GM18517 (cell line): ENCODE measurements at regions not wholly inside any gene's neighbourhood (a gene's known extent, or its start where the extent isn't known, plus 50 kb on each side); places are given as distances from the start of the nearest gene placed in this dataset.

Source experiments
- ATAC-seq: cut with Tn5 transposase; IDR thresholded peaks from one replicate; pipeline ENCODE4 v1.9.1; 2021; ENCODE audit warnings: mild to moderate bottlenecking, moderate library complexity; ENCODE audit not compliant: unreplicated experiment

DNA sequence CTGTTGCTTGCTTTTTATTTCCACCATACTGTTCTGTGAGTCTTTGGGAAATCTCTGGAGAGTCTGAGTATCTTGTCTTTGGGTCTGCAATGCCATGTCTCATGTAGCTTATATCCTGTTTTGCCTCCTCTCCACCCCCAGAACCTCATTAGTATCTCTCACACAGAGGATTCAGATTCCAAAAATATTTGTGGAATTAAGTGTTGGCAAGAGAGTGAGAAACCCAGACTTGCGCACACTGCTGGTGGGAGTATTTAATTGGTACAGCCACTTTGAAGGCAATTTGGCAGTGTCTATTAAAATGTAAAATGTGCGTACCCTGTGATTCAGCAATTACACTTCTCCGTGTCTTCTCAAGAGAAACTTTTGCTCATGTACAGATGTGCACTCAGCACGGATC is 68.6 kb downstream of the ZNF621 start:
- no peak for ATAC-seq

DNA sequence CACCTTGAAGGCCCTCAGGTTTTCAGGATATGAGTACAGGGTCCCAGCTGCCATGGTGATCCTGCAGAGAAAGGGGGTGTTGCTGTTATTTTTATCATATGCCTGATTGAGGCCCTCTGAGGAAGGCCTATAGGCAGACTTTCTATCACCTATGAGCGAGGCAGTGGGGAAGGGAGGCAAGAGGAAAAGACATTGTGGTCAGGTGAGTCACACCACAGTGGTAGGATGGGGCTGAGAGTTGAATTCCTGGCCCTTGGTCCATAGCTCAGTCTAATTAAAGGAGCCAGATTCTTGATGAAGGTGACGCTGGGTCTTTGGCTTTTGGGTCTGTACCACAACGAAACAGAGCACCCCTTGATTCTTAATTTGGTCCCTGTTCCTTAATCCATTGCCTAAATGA is 72.7 kb downstream of the ZNF621 start:
- ATAC-seq: no peak

DNA sequence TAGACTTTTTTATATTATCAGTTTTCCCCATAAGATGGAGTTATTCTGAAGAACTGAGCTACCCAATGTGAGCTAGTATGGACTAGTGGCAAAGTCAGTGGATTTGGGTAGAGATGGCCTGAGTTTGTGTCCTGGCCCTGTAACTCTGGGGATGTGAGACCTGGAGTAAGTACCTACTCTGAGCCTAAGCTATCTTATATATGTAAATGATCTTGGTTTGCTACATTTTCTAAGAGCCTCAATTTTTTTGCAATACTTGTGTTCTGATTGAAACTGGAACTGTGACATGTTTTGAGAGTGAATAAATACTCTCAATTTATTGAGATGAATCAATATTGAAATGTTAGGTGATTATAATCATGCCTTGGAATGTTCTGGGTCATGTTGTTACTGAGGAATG is 73.6 kb downstream of the ZNF621 start:
- no peak for ATAC-seq

DNA sequence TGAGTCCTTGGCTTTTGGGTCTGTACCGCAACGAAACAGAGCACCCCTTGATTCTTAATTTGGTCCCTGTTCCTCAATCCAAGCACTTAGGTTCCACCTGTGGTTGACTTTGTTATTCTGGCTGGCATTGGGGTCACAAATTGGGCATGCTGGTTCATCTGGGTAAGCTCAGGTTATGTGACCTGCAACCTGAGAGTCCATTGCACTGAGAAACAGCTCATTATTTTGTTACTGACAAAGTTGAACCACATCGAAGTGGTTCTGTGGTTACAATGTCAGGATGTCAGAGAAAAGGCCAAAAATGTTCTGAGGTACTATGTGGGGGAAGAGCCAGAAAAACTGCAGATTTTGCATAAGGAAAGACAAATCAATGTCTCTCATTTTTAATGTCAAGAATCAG is 74.2 kb downstream of the ZNF621 start:
- no peak for ATAC-seq

DNA sequence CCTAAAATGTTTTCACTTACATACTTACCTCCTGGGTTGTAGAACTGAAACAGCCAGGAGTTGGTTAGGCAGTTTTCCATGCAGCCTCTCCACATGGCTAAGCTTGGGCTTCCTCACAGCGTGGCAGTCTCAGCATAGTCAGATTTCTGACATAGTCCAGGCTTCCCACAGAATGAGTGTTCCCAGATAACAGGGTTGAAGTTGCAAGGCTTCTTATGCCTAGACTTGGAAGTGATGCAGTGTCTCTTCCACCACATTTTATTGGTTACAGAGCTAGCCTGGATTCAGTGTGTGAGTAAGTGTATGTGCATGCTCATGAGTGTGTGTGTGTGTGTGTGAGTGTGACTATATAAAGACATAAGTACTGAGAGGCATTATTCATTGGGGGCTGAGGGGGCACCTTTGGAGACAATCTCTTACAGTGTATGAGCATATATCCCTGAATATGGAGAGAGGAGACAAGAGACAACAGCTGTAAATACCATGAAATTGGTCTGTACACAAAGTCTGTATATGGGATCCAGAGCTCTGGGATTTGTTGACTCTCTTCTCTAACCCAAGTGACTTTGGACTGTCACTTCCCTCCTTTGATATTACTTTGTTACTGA is 78.1 kb downstream of the ZNF621 start:
- ATAC-seq: no peak

DNA sequence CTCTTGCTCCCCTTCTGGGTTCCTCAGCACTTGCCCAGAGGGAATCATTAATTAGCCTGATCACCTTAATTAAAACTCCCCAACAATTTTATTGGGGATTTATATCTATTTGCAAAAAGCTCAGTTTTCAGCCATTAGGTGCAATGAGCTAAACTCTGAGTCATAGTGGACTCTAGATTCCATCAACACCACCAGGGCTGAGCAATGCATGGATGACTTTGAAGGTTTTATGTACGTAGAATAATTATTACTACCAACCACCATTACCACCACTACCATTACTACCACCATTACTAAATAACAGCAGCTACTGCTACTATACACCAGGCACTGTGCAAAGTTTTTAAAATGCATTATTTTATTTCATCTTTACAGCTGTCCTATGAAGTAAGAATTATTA is 81.2 kb downstream of the ZNF621 start:
- no peak for ATAC-seq

DNA sequence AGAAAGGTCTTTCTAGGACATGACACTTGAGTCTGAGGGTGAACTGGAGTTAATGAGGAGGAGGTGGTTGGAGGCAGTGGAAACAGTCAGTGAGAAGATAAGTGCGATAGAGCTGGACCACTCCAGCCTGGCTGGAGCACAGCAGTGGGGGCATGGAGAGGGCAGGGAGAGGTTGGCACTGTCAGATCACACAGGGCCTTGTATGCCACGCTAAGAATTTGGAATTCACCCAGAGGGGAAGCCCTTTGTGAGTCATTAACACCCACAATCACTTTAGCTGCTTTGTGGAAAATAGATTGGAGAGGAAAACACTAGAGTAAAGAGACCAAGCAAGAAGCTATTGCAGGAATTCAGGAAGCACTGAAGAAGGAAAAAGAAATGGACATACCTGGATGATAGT is 83.3 kb downstream of the ZNF621 start:
- no peak for ATAC-seq

DNA sequence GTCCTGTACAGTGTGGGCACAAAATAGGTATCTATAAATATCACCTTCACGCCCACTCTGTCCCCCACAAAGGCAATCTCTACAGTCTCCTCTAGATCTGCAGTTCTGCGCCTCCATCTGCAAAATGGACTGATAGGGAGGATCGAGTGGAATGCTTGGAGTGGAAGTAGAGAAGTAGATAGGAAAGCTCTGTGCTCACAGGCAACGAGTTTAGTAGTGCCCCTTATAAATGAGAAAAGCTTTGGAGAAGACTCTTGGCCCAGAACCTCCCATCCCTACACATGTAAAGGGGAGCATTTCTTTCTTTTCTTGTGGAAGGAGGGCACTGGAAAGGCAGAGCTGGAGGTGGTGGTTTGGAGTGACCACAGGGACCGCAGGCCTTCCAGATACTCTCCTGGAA is 88.5 kb downstream of the ZNF621 start:
- no peak for ATAC-seq

DNA sequence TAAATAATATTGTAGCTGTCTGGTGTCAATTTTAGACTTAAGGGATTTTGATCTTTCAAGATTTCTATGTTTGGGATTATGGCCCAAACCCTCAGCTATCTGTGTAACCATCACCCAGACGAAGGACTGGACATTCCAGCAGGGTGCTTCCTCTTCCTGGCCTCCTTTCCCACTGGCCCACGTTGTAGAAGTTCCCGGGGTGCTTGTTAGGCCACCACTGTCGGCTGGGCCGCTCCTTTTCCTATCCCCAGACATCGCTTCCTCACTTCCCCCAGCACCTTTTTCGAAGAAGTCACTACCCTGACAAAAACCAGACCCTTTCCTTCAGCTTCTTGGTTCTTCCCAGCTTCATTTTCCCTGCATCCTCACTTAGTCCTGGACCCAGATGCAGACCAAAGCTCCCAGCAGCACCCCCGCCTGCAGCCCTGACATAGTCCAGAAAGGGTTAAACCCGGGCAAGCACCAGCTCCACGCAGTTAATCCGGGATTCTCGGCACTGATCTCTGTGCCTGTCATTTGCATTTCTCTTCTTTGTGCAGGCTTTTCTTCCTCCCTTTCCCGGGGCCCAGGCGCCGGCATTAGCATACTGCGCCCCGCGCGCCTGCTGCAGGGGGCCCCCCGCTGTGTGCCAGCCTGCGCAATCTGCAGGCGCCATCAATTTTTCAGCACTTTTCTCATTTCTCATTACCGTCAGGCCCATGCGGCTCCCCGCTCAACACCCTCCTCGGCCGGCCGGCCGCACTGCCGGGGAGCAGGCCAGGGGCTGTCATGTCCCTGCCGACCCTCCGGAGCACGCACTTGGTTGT is 90.6 kb downstream of the ZNF621 start:
- no peak for ATAC-seq

DNA sequence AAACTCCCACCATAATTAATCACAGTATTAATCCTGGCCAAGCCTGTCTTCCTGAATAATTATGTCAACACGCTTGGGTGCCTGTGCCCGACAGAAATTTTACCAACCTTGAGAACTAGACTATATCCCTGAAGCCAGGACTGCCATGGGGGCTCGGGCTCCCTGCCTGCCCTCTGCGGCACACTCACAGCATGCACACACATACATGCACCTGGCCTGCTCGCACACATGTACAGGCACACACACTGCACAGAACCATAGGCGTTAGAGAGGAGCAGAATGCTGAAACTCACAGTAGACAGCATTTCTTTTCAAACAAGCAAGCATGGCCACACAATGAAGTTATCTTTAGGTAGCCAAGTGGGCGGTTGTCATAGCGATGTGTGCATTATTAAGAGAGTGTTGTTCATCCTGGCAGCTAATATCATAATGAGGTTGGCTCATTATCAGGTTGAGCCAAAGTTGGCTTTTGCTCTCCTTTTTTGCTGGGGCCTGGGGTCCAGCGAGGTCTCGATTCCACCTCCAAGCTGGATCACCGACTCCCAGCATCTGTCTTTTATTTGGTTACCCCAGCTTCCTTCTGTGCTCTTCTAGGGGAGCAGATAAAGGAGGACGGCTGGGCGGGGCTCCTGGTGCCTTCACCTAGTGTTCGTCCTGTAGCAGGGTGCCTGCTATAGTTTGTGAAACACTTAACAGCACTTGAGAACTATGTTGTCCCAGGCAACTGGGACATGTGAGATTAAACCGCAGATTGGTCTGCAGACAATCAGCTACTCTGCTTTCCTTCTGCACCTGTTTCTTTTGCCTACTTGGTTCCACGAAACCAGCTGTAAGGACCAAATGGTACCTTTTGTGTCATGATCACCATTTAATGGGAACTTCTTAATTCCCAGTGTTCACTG is 91.4 kb downstream of the ZNF621 start:
- ATAC-seq: no peak

DNA sequence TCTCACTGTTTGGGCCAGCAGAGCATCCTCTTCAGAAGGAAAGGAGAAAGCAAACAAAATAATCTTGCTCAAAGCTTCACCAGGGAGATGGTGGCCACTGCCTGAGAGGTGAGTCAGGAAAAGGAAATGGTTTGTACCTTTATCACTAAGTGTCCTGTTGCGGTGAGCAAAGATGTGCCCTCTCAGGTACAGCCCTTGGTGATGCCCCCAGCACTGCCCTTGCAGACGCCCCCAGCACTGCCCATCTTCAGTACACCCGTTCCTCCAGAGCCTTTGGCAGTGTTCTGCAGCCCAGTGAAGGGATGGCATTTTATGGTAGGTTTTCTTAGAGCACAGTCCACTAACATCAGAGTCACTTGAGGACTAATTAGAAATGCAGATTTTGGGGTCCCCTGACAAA is 92.3 kb downstream of the ZNF621 start:
- ATAC-seq: no peak

DNA sequence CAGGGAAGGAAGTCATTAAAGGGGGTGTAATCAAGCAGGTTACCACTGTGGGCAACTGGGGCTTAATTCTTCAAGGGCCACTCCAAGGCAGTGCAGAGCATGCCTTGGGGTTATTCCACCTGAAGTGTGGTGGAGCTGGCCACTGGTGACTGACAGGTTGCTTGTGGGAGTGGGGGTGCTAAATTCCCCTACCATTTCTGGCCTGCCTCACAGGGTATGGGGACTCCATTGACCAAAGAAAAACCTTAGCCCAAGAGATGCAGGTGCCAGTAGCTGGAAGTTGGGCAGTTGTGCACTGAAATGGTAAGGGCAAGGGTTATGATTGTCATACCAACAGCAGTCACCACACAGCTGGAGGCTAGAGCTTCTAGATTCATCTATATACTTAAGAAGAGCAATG is 93.4 kb downstream of the ZNF621 start:
- no peak for ATAC-seq

DNA sequence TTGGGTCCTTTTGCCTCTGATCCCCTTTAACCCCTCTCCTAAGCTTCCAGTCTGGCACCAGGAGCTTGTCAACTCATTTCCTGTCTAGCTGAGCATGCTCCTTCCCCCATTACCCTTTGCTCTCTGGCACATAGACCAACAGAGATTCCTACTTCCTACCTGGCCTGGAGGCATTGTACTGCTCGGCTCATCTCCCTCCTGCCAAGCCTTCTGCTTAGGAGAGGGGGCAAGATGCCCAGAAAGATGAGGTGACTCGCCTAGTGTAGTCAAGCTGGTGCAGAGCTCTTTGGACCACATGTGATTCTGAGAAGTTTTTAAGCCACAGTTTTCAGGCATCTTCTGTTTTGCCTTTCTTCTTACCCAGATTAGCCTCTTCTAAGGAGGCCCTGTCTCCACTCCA is 95.4 kb downstream of the ZNF621 start:
- ATAC-seq: no peak

DNA sequence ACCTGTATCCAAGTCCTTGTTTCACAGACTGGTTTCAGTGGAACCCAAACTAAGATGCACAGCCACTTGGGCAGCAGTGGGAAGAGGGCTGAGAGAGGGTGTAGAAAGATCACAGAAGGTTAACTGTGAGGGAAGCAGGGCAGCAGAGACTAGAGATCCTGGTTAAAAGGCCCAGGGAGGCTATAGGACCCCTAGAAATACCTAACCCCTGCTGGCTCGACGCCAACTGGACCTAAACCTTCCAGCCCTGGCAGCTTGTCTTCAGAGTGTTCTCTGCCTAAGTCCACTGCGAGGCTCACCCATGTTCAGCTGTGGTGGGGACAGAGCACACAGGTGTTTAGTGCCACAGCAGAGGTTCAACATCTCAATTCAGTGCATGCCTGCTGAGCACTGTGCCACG is 96.5 kb downstream of the ZNF621 start:
- ATAC-seq: no peak

DNA sequence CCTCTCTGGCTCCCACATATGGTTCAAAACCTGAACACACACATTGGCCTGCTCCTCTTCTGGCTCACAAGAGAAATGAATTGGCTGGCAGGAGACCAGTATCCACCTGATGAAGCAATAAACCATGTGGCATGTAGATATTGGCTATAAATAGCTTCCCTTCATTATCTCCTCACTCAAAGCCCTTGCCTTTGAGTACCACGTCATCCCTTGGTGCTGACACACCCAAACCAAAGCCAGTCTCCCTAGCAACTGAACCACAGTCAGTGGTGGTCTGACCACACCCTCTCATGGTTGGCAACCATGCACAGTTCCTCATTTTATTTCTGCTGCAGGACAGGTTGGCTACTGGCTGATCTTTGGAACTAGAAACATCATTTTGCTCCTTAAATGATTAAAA is 98.8 kb downstream of the ZNF621 start:
- no peak for ATAC-seq

DNA sequence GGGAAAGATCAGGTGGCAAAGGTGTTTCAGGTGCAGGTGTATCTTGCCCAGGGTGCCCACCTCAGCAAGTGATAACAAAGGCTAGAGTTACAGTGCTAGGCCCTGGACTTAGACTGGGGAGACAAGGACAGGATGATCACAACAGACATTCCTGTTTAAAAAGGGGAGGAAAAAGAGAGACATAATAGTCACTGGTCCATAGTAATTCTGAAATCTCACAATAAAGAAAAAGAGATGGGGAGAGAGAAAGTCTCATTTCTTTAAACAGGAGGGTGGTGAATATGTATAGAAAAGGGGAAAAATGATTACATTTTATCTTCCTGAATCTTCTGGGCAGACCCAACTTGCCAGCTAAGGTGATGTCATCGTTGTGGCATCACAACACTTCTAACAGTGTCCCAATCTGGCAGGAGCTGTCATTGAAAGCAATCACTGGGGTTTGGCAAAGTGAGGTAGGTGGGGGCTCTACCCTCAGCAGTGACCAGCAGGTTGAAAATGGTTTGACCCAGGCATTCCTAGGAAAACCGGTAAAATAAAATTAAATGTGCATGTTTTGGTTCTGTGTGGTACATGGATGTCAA is 99.5 kb downstream of the ZNF621 start:
- ATAC-seq: no peak

DNA sequence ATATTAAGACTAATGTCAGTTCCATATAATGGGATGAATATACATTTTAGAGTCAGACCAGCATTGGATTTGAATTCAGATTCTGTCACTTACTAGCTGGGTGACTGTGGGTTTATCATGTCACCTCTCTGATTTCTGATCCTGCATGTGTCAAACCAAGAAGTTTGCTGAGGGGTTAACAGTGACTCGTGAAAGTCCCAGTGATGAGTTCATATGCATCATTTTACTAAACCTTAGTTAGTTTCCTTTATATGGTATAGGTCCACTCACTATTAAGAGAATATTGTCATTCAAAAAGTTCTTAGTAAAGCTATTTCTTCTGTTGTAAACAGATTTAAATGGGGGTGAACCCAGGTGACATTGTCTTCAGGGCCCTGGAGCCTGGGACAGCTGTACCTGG is 102.3 kb downstream of the ZNF621 start:
- no peak for ATAC-seq

DNA sequence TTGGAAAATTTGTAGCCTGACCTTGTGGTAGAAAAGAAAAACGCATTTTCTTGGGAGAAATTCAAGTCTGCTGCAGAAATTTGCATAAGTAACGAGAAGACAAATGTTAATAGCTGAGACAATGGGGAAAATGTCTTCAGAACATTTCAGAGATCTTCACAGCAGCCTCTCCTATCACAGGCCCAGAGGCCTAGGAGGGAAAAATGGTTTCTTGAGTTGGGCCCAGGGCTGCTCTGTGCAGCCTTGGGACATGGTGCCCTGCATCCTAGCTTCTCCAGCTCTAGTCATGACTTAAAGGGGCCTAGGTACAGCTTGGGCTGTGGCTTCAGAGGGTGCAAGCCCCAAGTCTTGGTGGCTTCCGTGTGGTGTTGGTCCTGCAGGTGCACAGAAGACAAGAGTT is 104.2 kb downstream of the ZNF621 start:
- ATAC-seq: no peak

DNA sequence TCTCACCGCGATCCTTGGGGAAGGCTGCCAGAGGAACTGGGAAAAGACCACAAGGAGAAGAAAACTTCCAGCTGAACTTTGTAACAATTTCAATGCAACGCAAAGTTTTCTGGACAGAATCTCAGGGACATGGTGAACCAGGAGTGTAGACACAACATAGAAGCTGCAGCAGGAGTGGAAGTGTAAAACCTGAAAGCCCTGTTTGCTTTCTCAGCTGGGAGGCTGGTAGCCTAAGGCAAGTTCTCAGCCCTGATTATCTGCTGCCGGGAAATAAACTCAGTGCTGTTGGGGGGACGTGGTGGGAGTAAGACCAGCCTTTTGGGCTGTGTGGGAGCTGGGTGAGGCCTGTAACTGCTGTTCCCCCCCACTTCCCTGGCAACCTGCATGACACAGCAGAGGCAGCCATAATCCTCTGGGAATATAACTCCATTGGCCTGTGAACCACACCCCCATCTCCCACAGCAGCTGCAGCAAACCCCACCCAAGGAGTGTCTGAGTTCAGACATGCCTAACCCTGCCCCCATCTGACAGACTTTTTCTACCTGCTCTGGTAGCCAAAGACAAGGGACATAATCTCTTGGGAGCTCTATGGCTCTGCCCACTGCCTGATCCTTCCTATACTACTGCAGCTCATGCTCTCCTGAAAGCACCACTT is 106.7 kb downstream of the ZNF621 start:
- ATAC-seq: no peak

DNA sequence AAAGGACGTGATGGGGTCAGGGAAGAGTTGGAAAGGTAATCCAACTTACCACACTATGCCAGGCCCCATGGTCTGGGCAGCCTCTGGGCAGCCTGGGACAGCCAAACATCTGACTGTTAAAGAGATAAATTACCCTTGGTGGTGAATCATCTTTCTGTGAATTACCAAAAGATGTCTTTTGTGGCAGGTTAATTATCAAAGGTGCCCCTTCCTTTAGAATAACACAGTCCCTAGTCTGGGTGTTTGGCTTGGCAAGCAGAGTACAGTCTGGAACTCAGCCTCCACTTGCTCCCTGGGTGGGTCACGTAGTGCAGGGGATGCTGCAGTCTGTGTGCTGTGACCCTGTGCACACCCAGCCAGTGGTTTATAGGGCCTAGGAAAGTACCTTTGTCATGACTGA is 113.1 kb downstream of the ZNF621 start:
- ATAC-seq: no peak

DNA sequence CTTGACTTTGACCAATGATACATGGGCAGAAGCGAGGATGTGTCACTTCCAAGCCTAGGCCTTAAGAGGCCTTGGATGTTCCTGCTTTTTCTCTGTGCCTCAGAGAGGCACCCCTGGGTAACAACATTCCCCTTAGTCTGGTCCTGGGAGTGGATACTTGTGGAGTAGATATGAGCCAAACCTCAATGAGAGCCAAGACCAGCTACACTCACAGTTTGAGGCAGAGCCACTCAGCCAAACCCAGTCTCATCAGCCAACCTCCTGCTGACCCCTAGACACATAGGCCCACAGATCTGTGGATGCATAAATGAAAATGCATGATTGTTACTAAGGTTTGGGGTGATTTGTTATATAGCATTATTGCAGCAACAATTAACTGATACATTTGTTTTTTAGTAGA is 114.2 kb downstream of the ZNF621 start:
- ATAC-seq: no peak
